ENCODE measurements at regions not wholly inside any gene's neighbourhood (a gene's known extent, or its start where the extent isn't known, plus 50 kb on each side); places are given as distances from the start of the nearest gene placed in this dataset.

DNA sequence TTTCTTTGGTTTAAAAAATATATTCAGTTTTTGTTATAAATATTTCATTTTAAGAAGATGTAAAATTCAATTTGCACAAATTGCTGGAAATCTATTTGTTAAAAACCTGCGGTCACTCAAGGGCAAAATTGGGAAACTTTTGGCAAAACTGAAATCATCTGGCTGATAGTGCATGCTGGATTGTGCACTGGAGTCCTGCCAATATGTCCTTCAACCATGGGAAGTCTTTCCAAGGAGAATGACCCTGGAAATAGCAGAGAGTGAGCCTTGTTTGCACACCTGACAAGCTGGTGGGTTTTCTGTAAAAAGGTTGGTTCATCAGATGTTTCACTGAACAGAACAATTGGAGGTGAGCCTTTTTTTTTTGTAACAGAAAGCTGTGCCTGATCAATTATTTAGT is 413.5 kb downstream of the BTBD3 start:
- no peaks in the 10 kb centered on the region for H3K4me1 ChIP-seq (ENCODE audit: insufficient read depth, low read length, severe bottlenecking)
- no peak overlapping the region for H3K27ac ChIP-seq (ENCODE audit: low read depth, low read length, poor library complexity, severe bottlenecking)
- H3K27me3 ChIP-seq (ENCODE audit: insufficient read depth, low read length): no peaks in the 10 kb centered on the region
- H3K79me2 ChIP-seq (ENCODE audit: insufficient read depth, low read length): no peaks in the 10 kb centered on the region
- no peak overlapping the region for H3K4me3 ChIP-seq (ENCODE audit: low read depth, low read length, poor library complexity, severe bottlenecking)
- H3K36me3 ChIP-seq (ENCODE audit: insufficient read depth, low read length): no peaks in the 10 kb centered on the region
- H3K9me2 ChIP-seq (ENCODE audit: low read depth, low read length): no peaks in the 10 kb centered on the region
- H3K9me3 ChIP-seq (ENCODE audit: low read length): no peaks in the 10 kb centered on the region
- no peak for TF ChIP-seq EZH2 (IDR thresholded peaks at IDR 0.05; ENCODE audit: borderline replicate concordance, low read length)
- TF ChIP-seq, protein P1, sequence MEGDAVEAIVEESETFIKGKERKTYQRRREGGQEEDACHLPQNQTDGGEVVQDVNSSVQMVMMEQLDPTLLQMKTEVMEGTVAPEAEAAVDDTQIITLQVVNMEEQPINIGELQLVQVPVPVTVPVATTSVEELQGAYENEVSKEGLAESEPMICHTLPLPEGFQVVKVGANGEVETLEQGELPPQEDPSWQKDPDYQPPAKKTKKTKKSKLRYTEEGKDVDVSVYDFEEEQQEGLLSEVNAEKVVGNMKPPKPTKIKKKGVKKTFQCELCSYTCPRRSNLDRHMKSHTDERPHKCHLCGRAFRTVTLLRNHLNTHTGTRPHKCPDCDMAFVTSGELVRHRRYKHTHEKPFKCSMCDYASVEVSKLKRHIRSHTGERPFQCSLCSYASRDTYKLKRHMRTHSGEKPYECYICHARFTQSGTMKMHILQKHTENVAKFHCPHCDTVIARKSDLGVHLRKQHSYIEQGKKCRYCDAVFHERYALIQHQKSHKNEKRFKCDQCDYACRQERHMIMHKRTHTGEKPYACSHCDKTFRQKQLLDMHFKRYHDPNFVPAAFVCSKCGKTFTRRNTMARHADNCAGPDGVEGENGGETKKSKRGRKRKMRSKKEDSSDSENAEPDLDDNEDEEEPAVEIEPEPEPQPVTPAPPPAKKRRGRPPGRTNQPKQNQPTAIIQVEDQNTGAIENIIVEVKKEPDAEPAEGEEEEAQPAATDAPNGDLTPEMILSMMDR (IDR thresholded peaks at IDR 0.05; ENCODE audit: low read length): no peak
- no peaks in the 10 kb centered on the region for H4K20me1 ChIP-seq (ENCODE audit: insufficient read depth, low read length)
- no peak overlapping the region for H3K4me2 ChIP-seq (ENCODE audit: low read length)
- no peaks in the 10 kb centered on the region for H3F3A ChIP-seq (ENCODE audit: insufficient read depth, low read length)
- no peak overlapping the region for H3K9ac ChIP-seq (ENCODE audit: low read length)
- H2AFZ ChIP-seq (ENCODE audit: low read length): no peak overlapping the region

- no peaks in the 10 kb centered on the region for H3K4me1 ChIP-seq (ENCODE audit: insufficient read depth, low read length, severe bottlenecking)
- no peak overlapping the region for H3K9ac ChIP-seq (ENCODE audit: low read length)
- no peak for TF ChIP-seq EZH2 (IDR thresholded peaks at IDR 0.05; ENCODE audit: borderline replicate concordance, low read length)
- no peaks in the 10 kb centered on the region for H3K9me2 ChIP-seq (ENCODE audit: low read depth, low read length)
- no peak overlapping the region for H2AFZ ChIP-seq (ENCODE audit: low read length)
- no peak overlapping the region for H3K4me3 ChIP-seq (ENCODE audit: low read depth, low read length, poor library complexity, severe bottlenecking)
- H3K36me3 ChIP-seq (ENCODE audit: insufficient read depth, low read length): no peaks in the 10 kb centered on the region
- no peak overlapping the region for H3K27ac ChIP-seq (ENCODE audit: low read depth, low read length, poor library complexity, severe bottlenecking)
- no peak overlapping the region for H3K4me2 ChIP-seq (ENCODE audit: low read length)
- no peaks in the 10 kb centered on the region for H3K9me3 ChIP-seq (ENCODE audit: low read length)
- H3F3A ChIP-seq (ENCODE audit: insufficient read depth, low read length): no peaks in the 10 kb centered on the region
- no peaks in the 10 kb centered on the region for H3K79me2 ChIP-seq (ENCODE audit: insufficient read depth, low read length)
- no peaks in the 10 kb centered on the region for H4K20me1 ChIP-seq (ENCODE audit: insufficient read depth, low read length)
- no peaks in the 10 kb centered on the region for H3K27me3 ChIP-seq (ENCODE audit: insufficient read depth, low read length)
Observed at GRCh38 chr20:12337601-12338000, 419.9 kb downstream of the BTBD3 start.

GRCh38 chr20:12345978-12346377 is 428.3 kb downstream of the BTBD3 start:
- no peaks in the 10 kb centered on the region for H3F3A ChIP-seq (ENCODE audit: insufficient read depth, low read length)
- H2AFZ ChIP-seq (ENCODE audit: low read length): no peak overlapping the region
- TF ChIP-seq, protein P1 (IDR thresholded peaks at IDR 0.05; ENCODE audit: low read length): no peak
- no peak for TF ChIP-seq EZH2 (IDR thresholded peaks at IDR 0.05; ENCODE audit: borderline replicate concordance, low read length)
- H3K36me3 ChIP-seq (ENCODE audit: insufficient read depth, low read length): no peaks in the 10 kb centered on the region
- H3K4me1 ChIP-seq (ENCODE audit: insufficient read depth, low read length, severe bottlenecking): no peaks in the 10 kb centered on the region
- no peaks in the 10 kb centered on the region for H3K27me3 ChIP-seq (ENCODE audit: insufficient read depth, low read length)
- H3K27ac ChIP-seq (ENCODE audit: low read depth, low read length, poor library complexity, severe bottlenecking): no peak overlapping the region
- no peaks in the 10 kb centered on the region for H3K79me2 ChIP-seq (ENCODE audit: insufficient read depth, low read length)
- no peaks in the 10 kb centered on the region for H3K9me3 ChIP-seq (ENCODE audit: low read length)
- H4K20me1 ChIP-seq (ENCODE audit: insufficient read depth, low read length): no peaks in the 10 kb centered on the region
- H3K4me3 ChIP-seq (ENCODE audit: low read depth, low read length, poor library complexity, severe bottlenecking): no peak overlapping the region
- no peak overlapping the region for H3K9ac ChIP-seq (ENCODE audit: low read length)
- H3K4me2 ChIP-seq (ENCODE audit: low read length): no peak overlapping the region
- H3K9me2 ChIP-seq (ENCODE audit: low read depth, low read length): no peaks in the 10 kb centered on the region

DNA sequence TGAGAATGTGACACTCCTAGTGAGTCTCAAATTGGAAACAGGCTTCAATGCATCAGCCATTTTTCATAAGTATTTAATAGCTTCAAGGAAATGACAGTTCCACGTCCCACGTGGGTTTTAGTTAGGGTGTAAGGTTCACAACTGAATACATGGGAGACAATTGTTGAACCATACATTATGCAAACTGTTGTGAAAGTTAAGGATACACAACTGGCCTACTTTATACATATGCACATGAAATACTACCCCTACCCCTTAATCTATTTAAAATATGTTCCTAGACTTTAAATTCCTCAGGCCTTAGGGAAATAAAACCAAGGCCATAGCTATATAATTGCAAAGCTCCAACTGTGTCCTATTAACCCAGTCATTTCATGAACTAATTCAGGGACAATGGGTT is 436.1 kb downstream of the BTBD3 start:
- H3K9me2 ChIP-seq (ENCODE audit: low read depth, low read length): no peaks in the 10 kb centered on the region
- H3K4me2 ChIP-seq (ENCODE audit: low read length): no peak overlapping the region
- H3F3A ChIP-seq (ENCODE audit: insufficient read depth, low read length): no peaks in the 10 kb centered on the region
- H3K9me3 ChIP-seq (ENCODE audit: low read length): no peaks in the 10 kb centered on the region
- H3K27me3 ChIP-seq (ENCODE audit: insufficient read depth, low read length): no peaks in the 10 kb centered on the region
- no peaks in the 10 kb centered on the region for H3K79me2 ChIP-seq (ENCODE audit: insufficient read depth, low read length)
- no peak overlapping the region for H3K4me3 ChIP-seq (ENCODE audit: low read depth, low read length, poor library complexity, severe bottlenecking)
- no peaks in the 10 kb centered on the region for H3K4me1 ChIP-seq (ENCODE audit: insufficient read depth, low read length, severe bottlenecking)
- no peaks in the 10 kb centered on the region for H3K36me3 ChIP-seq (ENCODE audit: insufficient read depth, low read length)
- H3K27ac ChIP-seq (ENCODE audit: low read depth, low read length, poor library complexity, severe bottlenecking): no peak overlapping the region
- TF ChIP-seq, protein P1 (IDR thresholded peaks at IDR 0.05; ENCODE audit: low read length): no peak
- no peak for TF ChIP-seq EZH2 (IDR thresholded peaks at IDR 0.05; ENCODE audit: borderline replicate concordance, low read length)
- H4K20me1 ChIP-seq (ENCODE audit: insufficient read depth, low read length): no peaks in the 10 kb centered on the region
- no peak overlapping the region for H2AFZ ChIP-seq (ENCODE audit: low read length)
- H3K9ac ChIP-seq (ENCODE audit: low read length): no peak overlapping the region
